ENCODE measurements at regions not wholly inside any gene's neighbourhood (a gene's known extent, or its start where the extent isn't known, plus 50 kb on each side); places are given as distances from the start of the nearest gene placed in this dataset.
"Not testable (repeated sequence)": the region's sequence is repeated elsewhere in the genome, so short reads cannot be mapped to it uniquely, and the experiment has no call there.

GRCh38 chr4:142897518-142897917, 51.4 kb upstream of the INPP4B start:
- H3K4me1 Mint-ChIP-seq (ENCODE audit: low read depth); H3K36me3 Mint-ChIP-seq (ENCODE audit: insufficient read depth in 2 of 2); ATAC-seq (replicated peaks in 1 of 2); H3K27me3 Mint-ChIP-seq (ENCODE audit: low read depth); DNase-seq; H3K4me3 Mint-ChIP-seq; H3K27ac Mint-ChIP-seq: not testable (repeated sequence)
- H3K9me3 Mint-ChIP-seq: peaks cover 7 to 12% of the 10 kb centered on the region in 2 donors

- Mint-ChIP-seq H3K9me3 (peaks cover 3 to 6% of the 10 kb centered on the region in 2 donors), H3K27ac (no peak overlapping the region), H3K36me3 (ENCODE audit: insufficient read depth in 2 of 2) (peaks cover 0 to 1% of the 10 kb centered on the region in 2 donors), H3K4me1 (ENCODE audit: low read depth) (no peaks in the 10 kb centered on the region), H3K4me3 (no peak overlapping the region), H3K27me3 (ENCODE audit: low read depth) (no peaks in the 10 kb centered on the region)
- ATAC-seq (replicated peaks in 1 of 2) (no peak), DNase-seq (no peak)
Measured at GRCh38 chr4:142900622-142901021, 54.5 kb upstream of the INPP4B start.

GRCh38 chr4:142901166-142901662, 55.1 kb upstream of the INPP4B start:
- no peak overlapping the region for H3K27ac Mint-ChIP-seq
- peaks cover 0 to 3% of the 10 kb centered on the region in 2 donors for H3K36me3 Mint-ChIP-seq (ENCODE audit: insufficient read depth in 2 of 2)
- H3K4me1 Mint-ChIP-seq (ENCODE audit: low read depth): no peaks in the 10 kb centered on the region
- no peaks in the 10 kb centered on the region for H3K27me3 Mint-ChIP-seq (ENCODE audit: low read depth)
- no peak overlapping the region for H3K4me3 Mint-ChIP-seq
- peaks cover 4 to 7% of the 10 kb centered on the region in 2 donors for H3K9me3 Mint-ChIP-seq
- DNase-seq (no peak), ATAC-seq (replicated peaks in 1 of 2) (no peak)

- H3K4me1 Mint-ChIP-seq (ENCODE audit: low read depth); ATAC-seq (replicated peaks in 1 of 2); H3K4me3 Mint-ChIP-seq; H3K36me3 Mint-ChIP-seq (ENCODE audit: insufficient read depth in 2 of 2); H3K27ac Mint-ChIP-seq; DNase-seq; H3K9me3 Mint-ChIP-seq; H3K27me3 Mint-ChIP-seq (ENCODE audit: low read depth): not testable (repeated sequence)
Measured at GRCh38 chr4:142903617-142904016, 57.5 kb upstream of the INPP4B start.

- no peaks in the 10 kb centered on the region for H3K4me1 Mint-ChIP-seq (ENCODE audit: low read depth)
- H3K4me3 Mint-ChIP-seq: no peak overlapping the region
- H3K9me3 Mint-ChIP-seq: peaks cover 3 to 5% of the 10 kb centered on the region in 2 donors
- H3K27ac Mint-ChIP-seq: no peak overlapping the region
- H3K27me3 Mint-ChIP-seq (ENCODE audit: low read depth): peaks cover 10% of the 10 kb centered on the region
- peaks cover 0 to 2% of the 10 kb centered on the region in 2 donors for H3K36me3 Mint-ChIP-seq (ENCODE audit: insufficient read depth in 2 of 2)
- DNase-seq (no peak), ATAC-seq (replicated peaks in 1 of 2) (no peak)
Measured at GRCh38 chr4:142909908-142910307, 63.8 kb upstream of the INPP4B start.

- Mint-ChIP-seq H3K4me3 (no peak overlapping the region), H3K27me3 (ENCODE audit: low read depth) (peaks cover 8% of the 10 kb centered on the region), H3K27ac (no peak overlapping the region), H3K9me3 (no peaks in the 10 kb centered on the region), H3K4me1 (ENCODE audit: low read depth) (no peaks in the 10 kb centered on the region), H3K36me3 (ENCODE audit: insufficient read depth in 2 of 2) (no peaks in the 10 kb centered on the region)
- no peak for ATAC-seq (replicated peaks in 1 of 2)
- DNase-seq: no peak
Measured at GRCh38 chr4:142913034-142913433, 66.9 kb upstream of the INPP4B start.

GRCh38 chr4:142913461-142914030, 67.4 kb upstream of the INPP4B start:
- Mint-ChIP-seq H3K27ac (no peak overlapping the region), H3K27me3 (ENCODE audit: low read depth) (peaks cover 3% of the 10 kb centered on the region), H3K4me1 (ENCODE audit: low read depth) (no peaks in the 10 kb centered on the region), H3K9me3 (no peaks in the 10 kb centered on the region), H3K36me3 (ENCODE audit: insufficient read depth in 2 of 2) (no peaks in the 10 kb centered on the region), H3K4me3 (no peak overlapping the region)
- no peak for ATAC-seq (replicated peaks in 1 of 2)
- DNase-seq: no peak

GRCh38 chr4:142917678-142918077, 71.6 kb upstream of the INPP4B start:
- Mint-ChIP-seq H3K9me3 (no peaks in the 10 kb centered on the region), H3K4me3 (no peak overlapping the region), H3K36me3 (ENCODE audit: insufficient read depth in 2 of 2) (no peaks in the 10 kb centered on the region), H3K27ac (no peak overlapping the region), H3K4me1 (ENCODE audit: low read depth) (no peaks in the 10 kb centered on the region), H3K27me3 (ENCODE audit: low read depth) (no peaks in the 10 kb centered on the region)
- DNase-seq (no peak), ATAC-seq (replicated peaks in 1 of 2) (no peak)

GRCh38 chr4:142922720-142923119, 76.6 kb upstream of the INPP4B start:
- Mint-ChIP-seq H3K27ac (no peak overlapping the region), H3K36me3 (ENCODE audit: insufficient read depth in 2 of 2) (no peaks in the 10 kb centered on the region), H3K27me3 (ENCODE audit: low read depth) (no peaks in the 10 kb centered on the region), H3K9me3 (no peaks in the 10 kb centered on the region), H3K4me3 (no peak overlapping the region), H3K4me1 (ENCODE audit: low read depth) (no peaks in the 10 kb centered on the region)
- ATAC-seq (replicated peaks in 1 of 2): no peak
- DNase-seq: no peak

GRCh38 chr4:142923619-142924018, 77.5 kb upstream of the INPP4B start:
- H3K4me3 Mint-ChIP-seq: no peak overlapping the region

GRCh38 chr4:142925161-142925560, 79.1 kb upstream of the INPP4B start:
- ATAC-seq (replicated peaks in 1 of 2) (no peak), DNase-seq (no peak)
- no peak overlapping the region for H3K27ac Mint-ChIP-seq
- no peaks in the 10 kb centered on the region for H3K36me3 Mint-ChIP-seq (ENCODE audit: insufficient read depth in 2 of 2)
- no peaks in the 10 kb centered on the region for H3K9me3 Mint-ChIP-seq
- no peaks in the 10 kb centered on the region for H3K27me3 Mint-ChIP-seq (ENCODE audit: low read depth)
- no peak overlapping the region for H3K4me3 Mint-ChIP-seq
- no peaks in the 10 kb centered on the region for H3K4me1 Mint-ChIP-seq (ENCODE audit: low read depth)

More at GRCh38 chr4:142923619-142924018, 77.5 kb upstream of the INPP4B start:
- Mint-ChIP-seq H3K36me3 (ENCODE audit: insufficient read depth in 2 of 2) (no peaks in the 10 kb centered on the region), H3K27ac (no peak overlapping the region), H3K9me3 (no peaks in the 10 kb centered on the region), H3K4me1 (ENCODE audit: low read depth) (no peaks in the 10 kb centered on the region), H3K27me3 (ENCODE audit: low read depth) (no peaks in the 10 kb centered on the region)
- ATAC-seq (replicated peaks in 1 of 2): no peak
- no peak for DNase-seq

GRCh38 chr4:142927721-142928120, 81.6 kb upstream of the INPP4B start:
- H3K4me1 Mint-ChIP-seq (ENCODE audit: low read depth): no peaks in the 10 kb centered on the region
- no peaks in the 10 kb centered on the region for H3K9me3 Mint-ChIP-seq
- H3K27ac Mint-ChIP-seq: no peak overlapping the region
- H3K36me3 Mint-ChIP-seq (ENCODE audit: insufficient read depth in 2 of 2): no peaks in the 10 kb centered on the region
- H3K4me3 Mint-ChIP-seq: no peak overlapping the region
- no peak for DNase-seq
- no peaks in the 10 kb centered on the region for H3K27me3 Mint-ChIP-seq (ENCODE audit: low read depth)
- no peak for ATAC-seq (replicated peaks in 1 of 2)

GRCh38 chr4:142929526-142929925, 83.4 kb upstream of the INPP4B start:
- Mint-ChIP-seq H3K27ac (no peak overlapping the region), H3K4me3 (no peak overlapping the region), H3K27me3 (ENCODE audit: low read depth) (no peaks in the 10 kb centered on the region), H3K36me3 (ENCODE audit: insufficient read depth in 2 of 2) (no peaks in the 10 kb centered on the region), H3K4me1 (ENCODE audit: low read depth) (no peaks in the 10 kb centered on the region), H3K9me3 (no peaks in the 10 kb centered on the region)
- ATAC-seq (replicated peaks in 1 of 2) (no peak), DNase-seq (no peak)

- ATAC-seq (replicated peaks in 1 of 2): no peak
- Mint-ChIP-seq H3K4me1 (ENCODE audit: low read depth) (no peaks in the 10 kb centered on the region), H3K36me3 (ENCODE audit: insufficient read depth in 2 of 2) (no peaks in the 10 kb centered on the region), H3K27me3 (ENCODE audit: low read depth) (no peaks in the 10 kb centered on the region), H3K27ac (no peak overlapping the region), H3K9me3 (no peaks in the 10 kb centered on the region), H3K4me3 (no peak overlapping the region)
- no peak for DNase-seq
Measured at GRCh38 chr4:142933207-142933606, 87.1 kb upstream of the INPP4B start.
